Central memory CD8-positive, alpha-beta T cell (primary cell): ENCODE measurements at regions not wholly inside any gene's neighbourhood (a gene's known extent, or its start where the extent isn't known, plus 50 kb on each side); places are given as distances from the start of the nearest gene placed in this dataset.
"Not testable (repeated sequence)": the region's sequence is repeated elsewhere in the genome, so short reads cannot be mapped to it uniquely, and the experiment has no call there.

Experiments
- ATAC-seq: fragments of 150-1000 bp; cut with Tn5 transposase; replicated peaks from 2 replicates; pipeline ENCODE4 v1.10.0; 2022; ENCODE audit warnings: mild to moderate bottlenecking, moderate FRiP score, moderate number of reproducible peaks; ENCODE audit not compliant: poor library complexity, severe bottlenecking; ENCODE audit errors: extremely low read depth
- DNase-seq, 2 donors: peaks; one replicate each; pipeline ENCODE4 v3.0.0; 2021; ENCODE audit warnings: low spot score in 2 of 2
- H3K27ac Mint-ChIP-seq: one replicate; pipeline ENCODE4 v1.8.0; 2022; ENCODE audit warnings: low read depth, mild to moderate bottlenecking, moderate library complexity, mixed read lengths
- H3K27me3 Mint-ChIP-seq: one replicate; pipeline ENCODE4 v1.8.0; 2022; ENCODE audit warnings: mixed read lengths
- H3K36me3 Mint-ChIP-seq: one replicate; pipeline ENCODE4 v1.8.0; 2022; ENCODE audit warnings: mild to moderate bottlenecking, moderate library complexity, mixed read lengths; ENCODE audit not compliant: insufficient read depth
- H3K4me1 Mint-ChIP-seq: one replicate; pipeline ENCODE4 v1.8.0; 2022; ENCODE audit warnings: mixed read lengths
- H3K4me3 Mint-ChIP-seq: one replicate; pipeline ENCODE4 v1.8.0; 2022; ENCODE audit warnings: mild to moderate bottlenecking, moderate library complexity, mixed read lengths
- H3K9me3 Mint-ChIP-seq: one replicate; pipeline ENCODE4 v1.8.0; 2022; ENCODE audit warnings: mixed read lengths

- no peak for ATAC-seq
- Mint-ChIP-seq H3K9me3 (no peaks in the 10 kb centered on the region), H3K27me3 (peaks cover 28% of the 10 kb centered on the region), H3K4me3 (no peak overlapping the region), H3K27ac (no peak overlapping the region), H3K4me1 (no peaks in the 10 kb centered on the region), H3K36me3 (no peaks in the 10 kb centered on the region)
- DNase-seq: no peak
Measured at GRCh38 chr6:138662471-138662870, 111.1 kb upstream of the CCDC28A start.

GRCh38 chr6:138663892-138664291 lies 109.7 kb upstream of the CCDC28A start:
- H3K9me3 Mint-ChIP-seq: no peaks in the 10 kb centered on the region
- H3K27ac Mint-ChIP-seq: no peak overlapping the region
- ATAC-seq: no peak
- no peaks in the 10 kb centered on the region for H3K4me1 Mint-ChIP-seq
- no peaks in the 10 kb centered on the region for H3K36me3 Mint-ChIP-seq
- no peak overlapping the region for H3K4me3 Mint-ChIP-seq
- no peak for DNase-seq
- H3K27me3 Mint-ChIP-seq: peaks cover 20% of the 10 kb centered on the region

GRCh38 chr6:138664745-138665144 lies 108.8 kb upstream of the CCDC28A start:
- no peak for ATAC-seq
- Mint-ChIP-seq H3K27ac (no peak overlapping the region), H3K4me1 (no peaks in the 10 kb centered on the region)

GRCh38 chr6:138666636-138667035 lies 106.9 kb upstream of the CCDC28A start:
- Mint-ChIP-seq H3K9me3 (no peaks in the 10 kb centered on the region), H3K4me1 (no peaks in the 10 kb centered on the region), H3K36me3 (no peaks in the 10 kb centered on the region), H3K27me3 (peaks cover 28% of the 10 kb centered on the region), H3K27ac (no peak overlapping the region), H3K4me3 (no peak overlapping the region)
- ATAC-seq: no peak
- no peak for DNase-seq

More at GRCh38 chr6:138664745-138665144, 108.8 kb upstream of the CCDC28A start:
- peaks cover 26% of the 10 kb centered on the region for H3K27me3 Mint-ChIP-seq
- no peaks in the 10 kb centered on the region for H3K9me3 Mint-ChIP-seq
- DNase-seq: no peak
- H3K4me3 Mint-ChIP-seq: no peak overlapping the region
- H3K36me3 Mint-ChIP-seq: no peaks in the 10 kb centered on the region

GRCh38 chr6:138667408-138667807 lies 106.2 kb upstream of the CCDC28A start:
- Mint-ChIP-seq H3K36me3 (no peaks in the 10 kb centered on the region), H3K9me3 (no peaks in the 10 kb centered on the region), H3K4me1 (no peaks in the 10 kb centered on the region), H3K27me3 (peaks cover 28% of the 10 kb centered on the region), H3K27ac (no peak overlapping the region), H3K4me3 (no peak overlapping the region)
- no peak for ATAC-seq
- DNase-seq: no peak

GRCh38 chr6:138671351-138671750 lies 102.2 kb upstream of the CCDC28A start:
- no peaks in the 10 kb centered on the region for H3K9me3 Mint-ChIP-seq
- no peaks in the 10 kb centered on the region for H3K4me1 Mint-ChIP-seq
- H3K27ac Mint-ChIP-seq: no peak overlapping the region
- no peak overlapping the region for H3K4me3 Mint-ChIP-seq
- DNase-seq: no peak
- ATAC-seq: no peak
- no peaks in the 10 kb centered on the region for H3K36me3 Mint-ChIP-seq
- H3K27me3 Mint-ChIP-seq: peaks cover 28% of the 10 kb centered on the region

GRCh38 chr6:138673346-138674014 lies 100.1 kb upstream of the CCDC28A start:
- Mint-ChIP-seq H3K27ac (no peak overlapping the region), H3K9me3 (no peaks in the 10 kb centered on the region), H3K36me3 (no peaks in the 10 kb centered on the region), H3K27me3 (peaks cover 28% of the 10 kb centered on the region), H3K4me3 (no peak overlapping the region), H3K4me1 (no peaks in the 10 kb centered on the region)
- ATAC-seq: no peak
- DNase-seq: no peak

GRCh38 chr6:138674444-138674843 lies 99.1 kb upstream of the CCDC28A start:
- H3K4me1 Mint-ChIP-seq, H3K9me3 Mint-ChIP-seq, ATAC-seq, H3K27ac Mint-ChIP-seq, H3K36me3 Mint-ChIP-seq, DNase-seq, H3K4me3 Mint-ChIP-seq: not testable (repeated sequence)
- H3K27me3 Mint-ChIP-seq: peaks cover 30% of the 10 kb centered on the region

GRCh38 chr6:138677538-138677937 lies 96.0 kb upstream of the CCDC28A start:
- H3K9me3 Mint-ChIP-seq: no peaks in the 10 kb centered on the region
- ATAC-seq: no peak
- H3K36me3 Mint-ChIP-seq: no peaks in the 10 kb centered on the region
- H3K4me3 Mint-ChIP-seq: no peak overlapping the region
- peaks cover 31% of the 10 kb centered on the region for H3K27me3 Mint-ChIP-seq
- DNase-seq: no peak
- H3K4me1 Mint-ChIP-seq: no peaks in the 10 kb centered on the region
- H3K27ac Mint-ChIP-seq: no peak overlapping the region

GRCh38 chr6:138678168-138678567 lies 95.4 kb upstream of the CCDC28A start:
- no peak overlapping the region for H3K4me3 Mint-ChIP-seq
- H3K27ac Mint-ChIP-seq: no peak overlapping the region
- H3K27me3 Mint-ChIP-seq: peaks cover 31% of the 10 kb centered on the region
- DNase-seq: no peak
- H3K9me3 Mint-ChIP-seq: no peaks in the 10 kb centered on the region
- no peaks in the 10 kb centered on the region for H3K36me3 Mint-ChIP-seq
- ATAC-seq: no peak
- H3K4me1 Mint-ChIP-seq: no peaks in the 10 kb centered on the region

- Mint-ChIP-seq H3K4me3 (no peak overlapping the region), H3K27ac (no peak overlapping the region), H3K27me3 (peaks cover 31% of the 10 kb centered on the region), H3K4me1 (no peaks in the 10 kb centered on the region), H3K9me3 (no peaks in the 10 kb centered on the region), H3K36me3 (no peaks in the 10 kb centered on the region)
- ATAC-seq (no peak), DNase-seq (no peak)
Measured at GRCh38 chr6:138680085-138680484, 93.5 kb upstream of the CCDC28A start.

GRCh38 chr6:138681627-138682026 lies 91.9 kb upstream of the CCDC28A start:
- DNase-seq (no peak), ATAC-seq (no peak)
- Mint-ChIP-seq H3K9me3 (no peaks in the 10 kb centered on the region), H3K36me3 (no peaks in the 10 kb centered on the region), H3K27ac (no peak overlapping the region), H3K4me3 (no peak overlapping the region), H3K27me3 (peaks cover 31% of the 10 kb centered on the region), H3K4me1 (no peaks in the 10 kb centered on the region)

GRCh38 chr6:138682704-138683527 lies 90.7 kb upstream of the CCDC28A start:
- Mint-ChIP-seq H3K27ac (no peak overlapping the region), H3K9me3 (no peaks in the 10 kb centered on the region), H3K27me3 (peaks cover 31% of the 10 kb centered on the region), H3K4me1 (no peaks in the 10 kb centered on the region), H3K4me3 (no peak overlapping the region), H3K36me3 (no peaks in the 10 kb centered on the region)
- no peak for ATAC-seq
- DNase-seq: no peak
